M059J (cell line): ENCODE measurements at regions not wholly inside any gene's neighbourhood (a gene's known extent, or its start where the extent isn't known, plus 50 kb on each side); places are given as distances from the start of the nearest gene placed in this dataset.

ENCODE experiments used
- DNase-seq: peaks from one replicate; pipeline ENCODE4 v3.0.0-alpha.2; 2012; ENCODE audit warnings: low read depth

- peak; percentile 76 for DNase-seq
Observed at GRCh38 chr1:178607718-178608408, 95.0 kb downstream of the TEX35 start.

GRCh38 chr1:178609015-178609414 lies 96.1 kb downstream of the TEX35 start:
- DNase-seq: peak; percentile 75

- DNase-seq: peak; percentile 68
Observed at GRCh38 chr1:178610690-178611410, 97.9 kb downstream of the TEX35 start.

- DNase-seq: peak; percentile 71
Observed at GRCh38 chr1:178612261-178612660, 99.4 kb downstream of the TEX35 start.

GRCh38 chr1:178613271-178613945 lies 100.5 kb downstream of the TEX35 start:
- DNase-seq: peak; percentile 44

GRCh38 chr1:178614286-178614685 lies 101.4 kb downstream of the TEX35 start:
- DNase-seq: peak; percentile 27

- DNase-seq: no peak
Observed at GRCh38 chr1:178619042-178619927, 105.8 kb upstream of the RALGPS2 start.

- DNase-seq: no peak
Observed at GRCh38 chr1:178620584-178621475, 104.2 kb upstream of the RALGPS2 start.

- no peak for DNase-seq
Observed at GRCh38 chr1:178621822-178622221, 103.2 kb upstream of the RALGPS2 start.

- DNase-seq: no peak
Observed at GRCh38 chr1:178625695-178626094, 99.3 kb upstream of the RALGPS2 start.

- DNase-seq: no peak
Observed at GRCh38 chr1:178627037-178627436, 98.0 kb upstream of the RALGPS2 start.

GRCh38 chr1:178628637-178629251 lies 96.3 kb upstream of the RALGPS2 start:
- no peak for DNase-seq

- peak; percentile 74 for DNase-seq
Observed at GRCh38 chr1:178629252-178630154, 95.5 kb upstream of the RALGPS2 start.

GRCh38 chr1:178630417-178630816 lies 94.6 kb upstream of the RALGPS2 start:
- no peak for DNase-seq

GRCh38 chr1:178632653-178633052 lies 92.4 kb upstream of the RALGPS2 start:
- peak; percentile 81 for DNase-seq

GRCh38 chr1:178633056-178633455 lies 92.0 kb upstream of the RALGPS2 start:
- DNase-seq: peak; percentile 95

GRCh38 chr1:178634445-178634844 lies 90.6 kb upstream of the RALGPS2 start:
- peak; percentile 70 for DNase-seq

- no peak for DNase-seq
Observed at GRCh38 chr1:178637841-178638240, 87.2 kb upstream of the RALGPS2 start.

GRCh38 chr1:178639326-178639725 lies 85.7 kb upstream of the RALGPS2 start:
- DNase-seq: no peak
